ENCODE measurements at regions not wholly inside any gene's neighbourhood (a gene's known extent, or its start where the extent isn't known, plus 50 kb on each side); places are given as distances from the start of the nearest gene placed in this dataset.
"Not testable (repeated sequence)": the region's sequence is repeated elsewhere in the genome, so short reads cannot be mapped to it uniquely, and the experiment has no call there.

- ChIA-PET CTCF (no interaction called here), POLR2A (no interaction called here)
- no peak overlapping the region for H3K4me3 ChIP-seq (ENCODE audit: low read depth, low read length)
- DNase-seq (ENCODE audit: low read depth, low spot score), result no peak
- TF ChIP-seq CTCF (IDR thresholded peaks at IDR 0.05; ENCODE audit: insufficient read depth, low read length, missing control alignments), result no peak
Measured at GRCh38 chr7:52555805-52556204, 479.6 kb upstream of the POM121L12 start.

- POLR2A ChIA-PET, result no interaction called here
- no peak for DNase-seq (ENCODE audit: low read depth, low spot score)
Measured at GRCh38 chr7:52547308-52547910, 488.0 kb upstream of the POM121L12 start.

GRCh38 chr7:52541198-52541765 is 494.2 kb upstream of the POM121L12 start:
- H3K4me3 ChIP-seq (ENCODE audit: low read depth, low read length); CTCF ChIA-PET; DNase-seq (ENCODE audit: low read depth, low spot score); POLR2A ChIA-PET: not testable (repeated sequence)

More at GRCh38 chr7:52547308-52547910, 488.0 kb upstream of the POM121L12 start:
- no peak overlapping the region for H3K4me3 ChIP-seq (ENCODE audit: low read depth, low read length)
- no peak for TF ChIP-seq CTCF (IDR thresholded peaks at IDR 0.05; ENCODE audit: insufficient read depth, low read length, missing control alignments)
- CTCF ChIA-PET, result no interaction called here

- no peak overlapping the region for H3K4me3 ChIP-seq (ENCODE audit: low read depth, low read length)
- ChIA-PET CTCF (no interaction called here), POLR2A (no interaction called here)
- no peak for DNase-seq (ENCODE audit: low read depth, low spot score)
- TF ChIP-seq CTCF (IDR thresholded peaks at IDR 0.05; ENCODE audit: insufficient read depth, low read length, missing control alignments), result no peak
Measured at GRCh38 chr7:52540041-52540440, 495.4 kb upstream of the POM121L12 start.

- ChIA-PET POLR2A (no interaction called here), CTCF (no interaction called here)
- TF ChIP-seq CTCF (IDR thresholded peaks at IDR 0.05; ENCODE audit: insufficient read depth, low read length, missing control alignments), result no peak
- DNase-seq (ENCODE audit: low read depth, low spot score), result no peak
- no peak overlapping the region for H3K4me3 ChIP-seq (ENCODE audit: low read depth, low read length)
Measured at GRCh38 chr7:52539414-52539813, 496.0 kb upstream of the POM121L12 start.

- no peak overlapping the region for H3K4me3 ChIP-seq (ENCODE audit: low read depth, low read length)
- ChIA-PET CTCF (no interaction called here), POLR2A (no interaction called here)
- no peak for TF ChIP-seq CTCF (IDR thresholded peaks at IDR 0.05; ENCODE audit: insufficient read depth, low read length, missing control alignments)
- DNase-seq (ENCODE audit: low read depth, low spot score), result no peak
Measured at GRCh38 chr7:52537051-52537450, 498.4 kb upstream of the POM121L12 start.

GRCh38 chr7:52525772-52526341 is 509.6 kb upstream of the POM121L12 start:
- CTCF ChIA-PET, result no interaction called here
- POLR2A ChIA-PET, result no interaction called here
- no peak for TF ChIP-seq CTCF (IDR thresholded peaks at IDR 0.05; ENCODE audit: insufficient read depth, low read length, missing control alignments)
- DNase-seq (ENCODE audit: low read depth, low spot score), result no peak
- H3K4me3 ChIP-seq (ENCODE audit: low read depth, low read length), result no peak overlapping the region
